ENCODE measurements at regions not wholly inside any gene's neighbourhood (a gene's known extent, or its start where the extent isn't known, plus 50 kb on each side); places are given as distances from the start of the nearest gene placed in this dataset.

GRCh38 chr2:21401022-21401698, 277.4 kb downstream of the TDRD15 start:
- H3K36me3 ChIP-seq = no peaks in the 10 kb centered on the region
- no peak overlapping the region for H3K4me3 ChIP-seq (ENCODE audit: low read depth, low read length)
- no peak for TF ChIP-seq CTCF (IDR thresholded peaks at IDR 0.05; ENCODE audit: low read depth, low read length)

GRCh38 chr2:21404137-21404536, 280.4 kb downstream of the TDRD15 start:
- Histone ChIP-seq H3K36me3 (no peaks in the 10 kb centered on the region), H3K9me3 (no peaks in the 10 kb centered on the region), H3K27me3 (no peaks in the 10 kb centered on the region), H3K4me3 (ENCODE audit: low read depth, low read length) (no peak overlapping the region), H3K4me1 (peaks cover 16% of the 10 kb centered on the region)
- TF ChIP-seq CTCF (IDR thresholded peaks at IDR 0.05; ENCODE audit: low read depth, low read length) = no peak
- no peak for DNase-seq

More at GRCh38 chr2:21401022-21401698, 277.4 kb downstream of the TDRD15 start:
- no peak for DNase-seq
- H3K9me3 ChIP-seq = no peaks in the 10 kb centered on the region
- no peaks in the 10 kb centered on the region for H3K27me3 ChIP-seq
- peaks cover 16% of the 10 kb centered on the region for H3K4me1 ChIP-seq

- Histone ChIP-seq H3K4me1 (peaks cover 16% of the 10 kb centered on the region), H3K36me3 (no peaks in the 10 kb centered on the region), H3K9me3 (no peaks in the 10 kb centered on the region), H3K4me3 (ENCODE audit: low read depth, low read length) (no peak overlapping the region), H3K27me3 (no peaks in the 10 kb centered on the region)
- no peak for TF ChIP-seq CTCF (IDR thresholded peaks at IDR 0.05; ENCODE audit: low read depth, low read length)
- no peak for DNase-seq
These were observed 281.3 kb downstream of the TDRD15 start for GRCh38 chr2:21404827-21405625.

- Histone ChIP-seq H3K9me3 (no peaks in the 10 kb centered on the region), H3K4me1 (peaks cover 16% of the 10 kb centered on the region), H3K36me3 (no peaks in the 10 kb centered on the region), H3K4me3 (ENCODE audit: low read depth, low read length) (no peak overlapping the region), H3K27me3 (no peaks in the 10 kb centered on the region)
- DNase-seq = no peak
- no peak for TF ChIP-seq CTCF (IDR thresholded peaks at IDR 0.05; ENCODE audit: low read depth, low read length)
These were observed 282.6 kb downstream of the TDRD15 start for GRCh38 chr2:21406386-21406785.

- no peaks in the 10 kb centered on the region for H3K27me3 ChIP-seq
- H3K4me3 ChIP-seq (ENCODE audit: low read depth, low read length) = no peak overlapping the region
- no peaks in the 10 kb centered on the region for H3K9me3 ChIP-seq
- no peaks in the 10 kb centered on the region for H3K36me3 ChIP-seq
- peaks cover 16% of the 10 kb centered on the region for H3K4me1 ChIP-seq
- no peak for DNase-seq
- TF ChIP-seq CTCF (IDR thresholded peaks at IDR 0.05; ENCODE audit: low read depth, low read length) = no peak
These were observed 283.1 kb downstream of the TDRD15 start for GRCh38 chr2:21406911-21407310.

GRCh38 chr2:21407851-21408250, 284.1 kb downstream of the TDRD15 start:
- Histone ChIP-seq H3K4me1 (peaks cover 16% of the 10 kb centered on the region), H3K27me3 (no peaks in the 10 kb centered on the region), H3K9me3 (no peaks in the 10 kb centered on the region), H3K36me3 (no peaks in the 10 kb centered on the region), H3K4me3 (ENCODE audit: low read depth, low read length) (no peak overlapping the region)
- no peak for DNase-seq
- no peak for TF ChIP-seq CTCF (IDR thresholded peaks at IDR 0.05; ENCODE audit: low read depth, low read length)

Data from BE2C (cell line).